ENCODE measurements at regions not wholly inside any gene's neighbourhood (a gene's known extent, or its start where the extent isn't known, plus 50 kb on each side); places are given as distances from the start of the nearest gene placed in this dataset.

- TF ChIP-seq GATA2 (IDR thresholded peaks at IDR 0.05; ENCODE audit: low read depth, low read length) (no peak), GATA3 (IDR thresholded peaks at IDR 0.05; ENCODE audit: low read depth, low read length) (no peak)
Measured at GRCh38 chr12:125201940-125202339, 136.7 kb downstream of the AACS start.

All from SH-SY5Y (cell line).